Sigmoid colon (tissue), 4 donors: ENCODE measurements at regions not wholly inside any gene's neighbourhood (a gene's known extent, or its start where the extent isn't known, plus 50 kb on each side); places are given as distances from the start of the nearest gene placed in this dataset.

ENCODE experiments used
- CTCF ChIP-seq, 4 experiments: fragments of 450-650 bp in 3 of 4; fragments of 200-600 bp in 1 of 4; IDR thresholded peaks; one replicate each; pipeline ENCODE4 v1.5.1; 2016 to 2019; ENCODE audit warnings: antibody characterized with exemption in 4 of 4, mild to moderate bottlenecking in 3 of 4, moderate library complexity in 2 of 4
- POLR2A ChIP-seq, 2 donors: fragments of 450-650 bp; IDR thresholded peaks; one replicate each; pipeline ENCODE4 v1.6.1; 2016; ENCODE audit warnings: antibody characterized with exemption in 2 of 2, mild to moderate bottlenecking in 2 of 2, moderate library complexity in 2 of 2
- POLR2AphosphoS5 ChIP-seq, 4 donors: sonication (generic); formaldehyde crosslinking; IDR thresholded peaks; one replicate each; pipeline ENCODE4 v1.6.1; 2017; ENCODE audit warnings: antibody characterized with exemption in 4 of 4

- no peak for TF ChIP-seq CTCF (IDR thresholded peaks at IDR 0.05)
- no peak for TF ChIP-seq POLR2A (IDR thresholded peaks at IDR 0.05)
- no peak for TF ChIP-seq POLR2AphosphoS5 (IDR thresholded peaks at IDR 0.05)
Observed at GRCh38 chr7:128178611-128179010, 62.5 kb upstream of the LEP start.
